Caco-2 (cell line): ENCODE measurements at regions not wholly inside any gene's neighbourhood (a gene's known extent, or its start where the extent isn't known, plus 50 kb on each side); places are given as distances from the start of the nearest gene placed in this dataset.

Source experiments
- BruUV-seq: library from RNA; stranded (reverse); fragments of 400-500 nt; replicated peaks from 2 replicates; lab custom pipeline; 2021; lab: Mats Ljungman, UMichigan
- CTCF ChIA-PET: fragments of 300-600 bp; sonication (Branson Sonifier 250); formaldehyde crosslinking; loops from one replicate; lab custom pipeline; 2022; ENCODE audit warnings: antibody characterized with exemption; lab: Charles Lee
- POLR2A ChIA-PET: fragments of 300-600 bp; sonication (Branson Sonifier 250); formaldehyde crosslinking; loops from one replicate; lab custom pipeline; 2022; ENCODE audit warnings: antibody characterized with exemption; lab: Charles Lee
- DNase-seq, 2 experiments: peaks; one replicate each; pipeline versions ENCODE4 v3.0.0 to v3.0.0-alpha.2; 2020 to 2022
- H3K27me3 ChIP-seq: replicated peaks from 2 replicates; pipeline ENCODE4 v1.6.0; 2011; ENCODE audit warnings: low read length; ENCODE audit not compliant: control insufficient read depth, insufficient read depth
- H3K36me3 ChIP-seq: 2 replicates; pipeline ENCODE4 v1.5.1; 2011; ENCODE audit warnings: low read length; ENCODE audit not compliant: control insufficient read depth, insufficient read depth
- H3K4me1 ChIP-seq: fragments of 250-450 bp; sonication (Bioruptor Pico); 2 replicates; pipeline ENCODE4 v1.5.1; 2020; ENCODE audit warnings: mild to moderate bottlenecking
- H3K4me3 ChIP-seq: 2 replicates; pipeline ENCODE4 v1.5.1; 2011; ENCODE audit warnings: low read depth, mild to moderate bottlenecking, control low read depth, low read length
- H3K9me3 ChIP-seq: fragments of 250-450 bp; sonication (Bioruptor Pico); 2 replicates; pipeline ENCODE4 v1.5.1; 2020; ENCODE audit warnings: mild to moderate bottlenecking, moderate library complexity
- H3K27ac Mint-ChIP-seq: one replicate; pipeline ENCODE4 v1.8.0; 2022; ENCODE audit warnings: mixed read lengths; ENCODE audit not compliant: unreplicated experiment
- H3K27me3 Mint-ChIP-seq: one replicate; pipeline ENCODE4 v1.8.0; 2022; ENCODE audit warnings: mixed read lengths; ENCODE audit not compliant: insufficient read depth, unreplicated experiment
- H3K36me3 Mint-ChIP-seq: one replicate; pipeline ENCODE4 v1.8.0; 2022; ENCODE audit warnings: mild to moderate bottlenecking, mixed read lengths; ENCODE audit not compliant: insufficient read depth, unreplicated experiment
- H3K4me1 Mint-ChIP-seq: one replicate; pipeline ENCODE4 v1.8.0; 2022; ENCODE audit warnings: low read depth, mixed read lengths; ENCODE audit not compliant: unreplicated experiment
- H3K4me3 Mint-ChIP-seq: one replicate; pipeline ENCODE4 v1.8.0; 2022; ENCODE audit warnings: mild to moderate bottlenecking, moderate library complexity, mixed read lengths; ENCODE audit not compliant: unreplicated experiment
- H3K9me3 Mint-ChIP-seq: one replicate; pipeline ENCODE4 v1.8.0; 2022; ENCODE audit warnings: mixed read lengths; ENCODE audit not compliant: unreplicated experiment
- intact Hi-C: fragments of 100-400 bp; cut with micrococcal nuclease; formaldehyde crosslinking; loops from one replicate; pipeline ENCODE4 v1.10.0; 2022; ENCODE audit not compliant: unreplicated experiment
- TF ChIP-seq, protein P1 (sequence below), 2 experiments: fragments of 200-600 bp in 1 of 2; IDR thresholded peaks; 1 replicate in 1 of 2; 2 replicates in 1 of 2; pipeline versions ENCODE4 v1.5.1 to v1.8.0; 2011 to 2022; ENCODE audit warnings: antibody characterized with exemption in 1 of 2, control low read depth in 1 of 2, inconsistent platforms in 1 of 2, low read depth in 1 of 2, low read length in 1 of 2, mild to moderate bottlenecking in 1 of 2, moderate library complexity in 1 of 2; ENCODE audit not compliant: insufficient read depth in 1 of 2, severe bottlenecking in 1 of 2, unreplicated experiment in 1 of 2

DNA sequence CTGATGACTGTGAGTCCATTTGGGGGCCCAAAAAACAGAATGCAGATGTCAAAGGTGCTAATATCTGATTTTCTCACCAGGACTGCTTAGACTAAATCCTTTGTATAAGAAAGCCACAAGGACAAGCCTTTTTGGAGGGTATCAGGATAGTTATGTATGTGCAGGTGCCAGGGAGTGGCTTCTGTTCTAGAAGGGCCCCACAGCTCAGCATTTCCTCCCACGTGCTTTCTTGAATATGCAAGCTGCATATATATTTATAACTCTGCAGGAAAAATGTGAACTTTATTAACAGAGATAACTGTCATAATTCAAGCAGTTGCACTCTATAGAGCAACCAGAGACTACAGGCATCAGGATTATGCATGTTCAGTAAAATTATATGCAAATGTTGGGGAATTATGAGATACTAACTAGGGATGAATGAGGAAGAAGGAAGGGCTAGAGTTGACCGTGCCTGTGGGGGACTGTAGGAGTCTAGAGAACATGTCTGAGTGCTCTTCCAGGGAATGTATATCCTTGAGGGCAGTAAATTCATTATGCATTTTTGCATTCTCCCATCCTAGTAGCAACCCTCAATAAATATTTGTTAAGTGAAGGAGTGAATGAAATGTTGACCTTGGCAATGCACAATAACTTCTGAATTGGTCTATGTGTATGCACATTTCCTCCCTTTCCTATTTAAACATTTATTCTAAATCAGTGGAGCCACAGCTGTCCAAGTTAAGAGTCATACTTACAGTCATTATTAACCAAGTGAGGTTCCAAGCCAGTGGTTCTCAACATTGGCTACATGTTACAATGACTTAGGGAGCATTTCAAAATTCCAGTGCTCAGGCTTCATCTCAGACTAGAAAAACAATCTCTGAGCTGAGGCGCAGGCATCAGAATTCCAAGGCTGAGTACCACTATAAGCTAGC is 94.8 kb upstream of the ANKRD28 start:
- no peaks in the 10 kb centered on the region for H3K36me3 ChIP-seq
- no TSS peak for BruUV-seq
- ChIA-PET POLR2A (interaction anchor here (0.6 kb wide), 1 partner anchor 25 kb away, joined by 3 read pairs; no protein-coding TSS in a partner anchor), CTCF (no interaction called here)
- no peaks in the 10 kb centered on the region for H3K9me3 Mint-ChIP-seq
- H3K27me3 ChIP-seq: no peaks in the 10 kb centered on the region
- no peaks in the 10 kb centered on the region for H3K4me1 Mint-ChIP-seq
- no peak for DNase-seq
- H3K36me3 Mint-ChIP-seq: no peaks in the 10 kb centered on the region
- H3K4me3 Mint-ChIP-seq: no peak overlapping the region
- H3K27me3 Mint-ChIP-seq: peaks cover 2% of the 10 kb centered on the region
- H3K27ac Mint-ChIP-seq: no peak overlapping the region
- intact Hi-C loops: no loop called here
- H3K9me3 ChIP-seq: no peaks in the 10 kb centered on the region
- H3K4me1 ChIP-seq: no peaks in the 10 kb centered on the region
- no peak overlapping the region for H3K4me3 ChIP-seq
- TF ChIP-seq, protein P1, sequence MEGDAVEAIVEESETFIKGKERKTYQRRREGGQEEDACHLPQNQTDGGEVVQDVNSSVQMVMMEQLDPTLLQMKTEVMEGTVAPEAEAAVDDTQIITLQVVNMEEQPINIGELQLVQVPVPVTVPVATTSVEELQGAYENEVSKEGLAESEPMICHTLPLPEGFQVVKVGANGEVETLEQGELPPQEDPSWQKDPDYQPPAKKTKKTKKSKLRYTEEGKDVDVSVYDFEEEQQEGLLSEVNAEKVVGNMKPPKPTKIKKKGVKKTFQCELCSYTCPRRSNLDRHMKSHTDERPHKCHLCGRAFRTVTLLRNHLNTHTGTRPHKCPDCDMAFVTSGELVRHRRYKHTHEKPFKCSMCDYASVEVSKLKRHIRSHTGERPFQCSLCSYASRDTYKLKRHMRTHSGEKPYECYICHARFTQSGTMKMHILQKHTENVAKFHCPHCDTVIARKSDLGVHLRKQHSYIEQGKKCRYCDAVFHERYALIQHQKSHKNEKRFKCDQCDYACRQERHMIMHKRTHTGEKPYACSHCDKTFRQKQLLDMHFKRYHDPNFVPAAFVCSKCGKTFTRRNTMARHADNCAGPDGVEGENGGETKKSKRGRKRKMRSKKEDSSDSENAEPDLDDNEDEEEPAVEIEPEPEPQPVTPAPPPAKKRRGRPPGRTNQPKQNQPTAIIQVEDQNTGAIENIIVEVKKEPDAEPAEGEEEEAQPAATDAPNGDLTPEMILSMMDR (IDR thresholded peaks at IDR 0.05; ENCODE audit: insufficient read depth in 1 of 2, low read depth in 1 of 2, low read length in 1 of 2, severe bottlenecking in 1 of 2, unreplicated experiment in 1 of 2): no peak

GRCh38 chr3:15894382-15894781 is 96.6 kb upstream of the ANKRD28 start:
- Histone ChIP-seq H3K4me1 (no peaks in the 10 kb centered on the region), H3K36me3 (no peaks in the 10 kb centered on the region), H3K9me3 (no peaks in the 10 kb centered on the region), H3K4me3 (no peak overlapping the region), H3K27me3 (no peaks in the 10 kb centered on the region)
- Mint-ChIP-seq H3K36me3 (no peaks in the 10 kb centered on the region), H3K4me1 (no peaks in the 10 kb centered on the region), H3K9me3 (no peaks in the 10 kb centered on the region), H3K27me3 (no peaks in the 10 kb centered on the region), H3K27ac (no peak overlapping the region), H3K4me3 (no peak overlapping the region)
- ChIA-PET POLR2A (no interaction called here), CTCF (interaction anchor here (0.9 kb wide), 1 partner anchor 59 kb away, joined by 3 read pairs; no protein-coding TSS in a partner anchor)
- no peak for DNase-seq
- intact Hi-C loops: no loop called here
- TF ChIP-seq, protein P1 (IDR thresholded peaks at IDR 0.05; ENCODE audit: insufficient read depth in 1 of 2, low read depth in 1 of 2, low read length in 1 of 2, severe bottlenecking in 1 of 2, unreplicated experiment in 1 of 2): no peak
- BruUV-seq: no TSS peak

DNA sequence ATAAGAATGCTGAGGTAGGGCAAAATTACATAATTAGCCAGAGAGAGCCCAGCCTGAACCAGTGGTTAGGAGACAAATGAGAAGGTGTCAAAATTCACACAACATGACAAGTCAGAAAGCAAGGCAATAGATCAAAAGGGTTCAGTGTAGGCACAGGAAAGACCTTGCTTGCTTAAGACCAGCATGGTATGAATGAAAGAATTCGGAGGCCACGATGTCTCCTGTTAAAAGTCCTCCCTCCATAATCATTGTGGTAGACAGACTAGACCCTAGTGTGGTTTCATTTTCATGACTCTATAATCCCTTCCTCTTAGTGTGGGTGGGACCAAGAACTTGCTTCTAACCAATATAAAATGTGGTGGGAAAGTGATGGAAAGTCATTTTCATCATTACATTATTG is 98.7 kb upstream of the ANKRD28 start:
- H3K4me3 ChIP-seq: no peak overlapping the region
- BruUV-seq: no TSS peak
- DNase-seq: no peak
- TF ChIP-seq, protein P1 (IDR thresholded peaks at IDR 0.05; ENCODE audit: insufficient read depth in 1 of 2, low read depth in 1 of 2, low read length in 1 of 2, severe bottlenecking in 1 of 2, unreplicated experiment in 1 of 2): no peak
- no peaks in the 10 kb centered on the region for H3K27me3 Mint-ChIP-seq
- no peaks in the 10 kb centered on the region for H3K36me3 Mint-ChIP-seq
- ChIA-PET POLR2A (no interaction called here), CTCF (interaction anchor here (0.7 kb wide), 1 partner anchor 15 kb away, joined by 3 read pairs; no protein-coding TSS in a partner anchor)
- H3K4me1 Mint-ChIP-seq: no peaks in the 10 kb centered on the region
- no peaks in the 10 kb centered on the region for H3K9me3 ChIP-seq
- H3K4me1 ChIP-seq: no peaks in the 10 kb centered on the region
- intact Hi-C loops: no loop called here
- H3K9me3 Mint-ChIP-seq: no peaks in the 10 kb centered on the region
- H3K36me3 ChIP-seq: no peaks in the 10 kb centered on the region
- no peak overlapping the region for H3K27ac Mint-ChIP-seq
- no peak overlapping the region for H3K4me3 Mint-ChIP-seq
- no peaks in the 10 kb centered on the region for H3K27me3 ChIP-seq
